ENCODE measurements at regions not wholly inside any gene's neighbourhood (a gene's known extent, or its start where the extent isn't known, plus 50 kb on each side); places are given as distances from the start of the nearest gene placed in this dataset.

GRCh38 chr6:169341065-169341464 is 87.4 kb upstream of the THBS2 start:
- 84 to 93% methylated on average over 3 to 4 of the region's 7 CpGs for WGBS, 2 donors
- no peaks in the 10 kb centered on the region for H3K36me3 ChIP-seq
- peak overlapping the region in 1 of 4 donors; percentile 39 for H3K27ac ChIP-seq
- H3K4me1 ChIP-seq, result peaks cover 9 to 60% (median 38%) of the 10 kb centered on the region in 3 donors
- no peak for DNase-seq
- H3K9me3 ChIP-seq, result no peaks in the 10 kb centered on the region
- no peak overlapping the region for H3K4me3 ChIP-seq
- intact Hi-C loops (cut with DNase I), result no loop called here
- no peak for TF ChIP-seq POLR2A (IDR thresholded peaks at IDR 0.05)
- TF ChIP-seq CTCF (IDR thresholded peaks at IDR 0.05), result no peak
- H3K27me3 ChIP-seq, result no peaks in the 10 kb centered on the region

GRCh38 chr6:169340395-169340794 is 86.7 kb upstream of the THBS2 start:
- TF ChIP-seq POLR2A (IDR thresholded peaks at IDR 0.05) (no peak), CTCF (IDR thresholded peaks at IDR 0.05) (no peak)
- Histone ChIP-seq H3K36me3 (no peaks in the 10 kb centered on the region), H3K27me3 (no peaks in the 10 kb centered on the region), H3K4me1 (peaks cover 9 to 63% (median 38%) of the 10 kb centered on the region in 3 donors), H3K9me3 (no peaks in the 10 kb centered on the region), H3K27ac (peak overlapping the region; percentile 59 to 80 (median 68)), H3K4me3 (no peak overlapping the region)
- 45% methylated on average over 14 of the region's 20 CpGs; no CpG with 5 or more reads in 1 of the 2 donors for WGBS, 2 donors
- intact Hi-C loops (cut with DNase I), result no loop called here
- no peak for DNase-seq

GRCh38 chr6:169339731-169340309 is 86.2 kb upstream of the THBS2 start:
- H3K27ac ChIP-seq, result peak overlapping the region; percentile 59 to 80 (median 68)
- no peak for DNase-seq
- H3K36me3 ChIP-seq, result no peaks in the 10 kb centered on the region
- WGBS, 2 donors, result 28 to 55% methylated on average over 12 of the region's 12 CpGs
- H3K9me3 ChIP-seq, result no peaks in the 10 kb centered on the region
- peaks cover 9 to 65% (median 33%) of the 10 kb centered on the region in 3 donors for H3K4me1 ChIP-seq
- intact Hi-C loops (cut with DNase I), result no loop called here
- H3K27me3 ChIP-seq, result no peaks in the 10 kb centered on the region
- TF ChIP-seq POLR2A (IDR thresholded peaks at IDR 0.05) (no peak), CTCF (IDR thresholded peaks at IDR 0.05) (no peak)
- H3K4me3 ChIP-seq, result no peak overlapping the region

GRCh38 chr6:169339025-169339424 is 85.4 kb upstream of the THBS2 start:
- Histone ChIP-seq H3K36me3 (no peaks in the 10 kb centered on the region), H3K27me3 (no peaks in the 10 kb centered on the region), H3K4me3 (no peak overlapping the region), H3K27ac (peak overlapping the region in 1 of 4 donors; percentile 80), H3K4me1 (peaks cover 9 to 60% (median 26%) of the 10 kb centered on the region in 3 donors), H3K9me3 (no peaks in the 10 kb centered on the region)
- no peak for DNase-seq
- 81% methylated on average over 9 of the region's 9 CpGs for WGBS, 2 donors
- intact Hi-C loops (cut with DNase I), result no loop called here
- TF ChIP-seq POLR2A (IDR thresholded peaks at IDR 0.05), result no peak
- no peak for TF ChIP-seq CTCF (IDR thresholded peaks at IDR 0.05)

- no peaks in the 10 kb centered on the region for H3K9me3 ChIP-seq
- H3K4me3 ChIP-seq, result no peak overlapping the region
- H3K4me1 ChIP-seq, result peaks cover 9 to 49% (median 26%) of the 10 kb centered on the region in 3 donors
- no peak for TF ChIP-seq POLR2A (IDR thresholded peaks at IDR 0.05)
- TF ChIP-seq CTCF (IDR thresholded peaks at IDR 0.05), result no peak
- H3K36me3 ChIP-seq, result no peaks in the 10 kb centered on the region
- no peak for DNase-seq
- H3K27me3 ChIP-seq, result no peaks in the 10 kb centered on the region
- 76% methylated on average over 10 to 11 of the region's 11 CpGs for WGBS, 2 donors
- H3K27ac ChIP-seq, result no peak overlapping the region
- intact Hi-C loops (cut with DNase I), result no loop called here
Observed at GRCh38 chr6:169337886-169338445, 84.3 kb upstream of the THBS2 start.

Data from esophagus squamous epithelium (tissue), 5 donors.